B cell (primary cell): ENCODE measurements at regions not wholly inside any gene's neighbourhood (a gene's known extent, or its start where the extent isn't known, plus 50 kb on each side); places are given as distances from the start of the nearest gene placed in this dataset.

Experiments used
- CTCF ChIP-seq: fragments of 200-600 bp; IDR thresholded peaks from one replicate; pipeline ENCODE4 v1.8.0; 2022; ENCODE audit warnings: antibody characterized with exemption, mild to moderate bottlenecking
- EZH2 ChIP-seq: IDR thresholded peaks from 2 replicates; pipeline ENCODE4 v1.6.1; 2012; ENCODE audit warnings: borderline replicate concordance, low read depth, mild to moderate bottlenecking, moderate library complexity, low read length; ENCODE audit not compliant: insufficient read depth, poor library complexity, severe bottlenecking

- no peak for TF ChIP-seq CTCF
- no peak for TF ChIP-seq EZH2
Measured at GRCh38 chr4:94006932-94007331, 178.4 kb downstream of the ATOH1 start.
